SKM-1 treated with dmso at 0.1 percent for 144 hours (cell line): ENCODE measurements at regions not wholly inside any gene's neighbourhood (a gene's known extent, or its start where the extent isn't known, plus 50 kb on each side); places are given as distances from the start of the nearest gene placed in this dataset.
"Not testable (repeated sequence)": the region's sequence is repeated elsewhere in the genome, so short reads cannot be mapped to it uniquely, and the experiment has no call there.

Experiments
- DNase-seq: peaks from one replicate; lab custom pipeline; 2025; ENCODE audit not compliant: unreplicated experiment; lab: John Stamatoyannopoulos, UW

GRCh38 chr11:104704888-104705287, 193.4 kb downstream of the CASP12 start:
- no peak for DNase-seq

- DNase-seq: no peak
These were observed 194.0 kb downstream of the CASP12 start for GRCh38 chr11:104704146-104704830.

GRCh38 chr11:104700609-104701008, 197.7 kb downstream of the CASP12 start:
- no peak for DNase-seq

- DNase-seq: no peak
These were observed 198.3 kb downstream of the CASP12 start for GRCh38 chr11:104699981-104700380.

GRCh38 chr11:104695065-104695463, 203.2 kb downstream of the CASP12 start:
- no peak for DNase-seq

GRCh38 chr11:104694259-104695064, 203.8 kb downstream of the CASP12 start:
- DNase-seq: no peak

- no peak for DNase-seq
These were observed 205.5 kb downstream of the CASP12 start for GRCh38 chr11:104692751-104693150.

- no peak for DNase-seq
These were observed 207.1 kb downstream of the CASP12 start for GRCh38 chr11:104691129-104691528.

- DNase-seq: no peak
These were observed 208.0 kb downstream of the CASP12 start for GRCh38 chr11:104690241-104690640.

- no peak for DNase-seq
These were observed 209.5 kb downstream of the CASP12 start for GRCh38 chr11:104688731-104689130.

- DNase-seq: no peak
These were observed 216.1 kb downstream of the CASP12 start for GRCh38 chr11:104682206-104682605.

GRCh38 chr11:104679258-104679657, 219.0 kb downstream of the CASP12 start:
- no peak for DNase-seq

GRCh38 chr11:104678408-104678807, 219.9 kb downstream of the CASP12 start:
- DNase-seq: no peak

- DNase-seq: not testable (repeated sequence)
These were observed 221.2 kb downstream of the CASP12 start for GRCh38 chr11:104677069-104677468.

GRCh38 chr11:104672897-104673296, 225.4 kb downstream of the CASP12 start:
- DNase-seq: no peak

- no peak for DNase-seq
These were observed 229.3 kb downstream of the CASP12 start for GRCh38 chr11:104668797-104669463.

GRCh38 chr11:104666624-104667023, 231.6 kb downstream of the CASP12 start:
- no peak for DNase-seq

GRCh38 chr11:104665641-104666040, 232.6 kb downstream of the CASP12 start:
- DNase-seq: peak; percentile 41

GRCh38 chr11:104663190-104664140, 234.8 kb downstream of the CASP12 start:
- no peak for DNase-seq

GRCh38 chr11:104661901-104662300, 236.4 kb downstream of the CASP12 start:
- no peak for DNase-seq

GRCh38 chr11:104661471-104661870, 236.8 kb downstream of the CASP12 start:
- DNase-seq: no peak
